ENCODE measurements at regions not wholly inside any gene's neighbourhood (a gene's known extent, or its start where the extent isn't known, plus 50 kb on each side); places are given as distances from the start of the nearest gene placed in this dataset.

DNA sequence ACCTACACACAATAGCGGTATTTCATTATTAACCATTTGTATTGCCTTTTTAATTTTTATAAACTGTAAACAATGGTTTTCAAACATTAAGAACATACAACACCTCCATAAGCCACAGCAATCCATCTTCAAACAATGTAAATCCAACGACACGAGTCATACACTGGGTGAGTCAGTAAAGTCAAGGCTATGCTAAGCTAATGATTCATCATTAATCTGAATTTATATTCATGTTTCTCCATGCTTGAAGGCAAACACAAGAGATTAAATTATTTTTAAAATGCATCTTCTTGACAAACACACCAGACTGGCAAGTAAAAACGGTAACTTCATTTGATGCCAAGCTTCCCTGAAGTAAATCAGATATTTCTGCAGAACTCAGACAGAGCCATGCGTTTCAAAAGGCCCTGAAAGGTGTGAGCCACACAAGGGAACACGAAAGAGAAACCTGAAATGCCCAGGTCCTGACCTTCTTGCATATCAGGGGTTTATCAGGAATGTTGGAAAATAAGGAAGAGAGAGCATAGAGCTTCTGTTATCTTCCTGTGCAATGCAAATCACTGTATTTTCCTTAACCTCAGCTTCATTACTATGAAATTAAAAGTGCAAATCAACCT lies 162.5 kb downstream of the ALDH8A1 start:
- Mint-ChIP-seq H3K27ac (ENCODE audit: unreplicated experiment) (no peak overlapping the region), H3K36me3 (ENCODE audit: insufficient read depth, unreplicated experiment) (no peaks in the 10 kb centered on the region), H3K9me3 (ENCODE audit: low read depth, unreplicated experiment) (peaks cover 11% of the 10 kb centered on the region), H3K27me3 (ENCODE audit: unreplicated experiment) (no peaks in the 10 kb centered on the region), H3K4me3 (ENCODE audit: low read depth, unreplicated experiment) (no peak overlapping the region), H3K4me1 (ENCODE audit: low read depth, unreplicated experiment) (peaks cover 16% of the 10 kb centered on the region)
- peak; percentile 9 for DNase-seq
- TF ChIP-seq CTCF (IDR thresholded peaks at IDR 0.05; ENCODE audit: unreplicated experiment): no peak
- intact Hi-C loops (cut with micrococcal nuclease; ENCODE audit: unreplicated experiment): no loop called here
- CTCF ChIA-PET: no interaction called here
- BruUV-seq (replicated peaks): no TSS peak

GRCh38 chr6:134784336-134784735 lies 165.6 kb downstream of the ALDH8A1 start:
- Mint-ChIP-seq H3K27me3 (ENCODE audit: unreplicated experiment) (no peaks in the 10 kb centered on the region), H3K27ac (ENCODE audit: unreplicated experiment) (no peak overlapping the region), H3K36me3 (ENCODE audit: insufficient read depth, unreplicated experiment) (no peaks in the 10 kb centered on the region), H3K4me1 (ENCODE audit: low read depth, unreplicated experiment) (peaks cover 16% of the 10 kb centered on the region), H3K4me3 (ENCODE audit: low read depth, unreplicated experiment) (no peak overlapping the region), H3K9me3 (ENCODE audit: low read depth, unreplicated experiment) (peaks cover 4% of the 10 kb centered on the region)
- TF ChIP-seq CTCF (IDR thresholded peaks at IDR 0.05; ENCODE audit: unreplicated experiment): no peak
- intact Hi-C loops (cut with micrococcal nuclease; ENCODE audit: unreplicated experiment): no loop called here
- CTCF ChIA-PET: no interaction called here
- no TSS peak for BruUV-seq (replicated peaks)
- DNase-seq: no peak

- H3K4me1 Mint-ChIP-seq (ENCODE audit: low read depth, unreplicated experiment): no peaks in the 10 kb centered on the region
- no peak overlapping the region for H3K27ac Mint-ChIP-seq (ENCODE audit: unreplicated experiment)
- intact Hi-C loops (cut with micrococcal nuclease; ENCODE audit: unreplicated experiment): no loop called here
- CTCF ChIA-PET: interaction anchor here (0.6 kb wide), 1 partner anchor 385 kb away, joined by 3 read pairs; no protein-coding TSS in a partner anchor
- BruUV-seq (replicated peaks): no TSS peak
- no peak for DNase-seq
- H3K36me3 Mint-ChIP-seq (ENCODE audit: insufficient read depth, unreplicated experiment): no peaks in the 10 kb centered on the region
- no peaks in the 10 kb centered on the region for H3K27me3 Mint-ChIP-seq (ENCODE audit: unreplicated experiment)
- TF ChIP-seq CTCF (IDR thresholded peaks at IDR 0.05; ENCODE audit: unreplicated experiment): no peak
- peaks cover 4% of the 10 kb centered on the region for H3K9me3 Mint-ChIP-seq (ENCODE audit: low read depth, unreplicated experiment)
- no peak overlapping the region for H3K4me3 Mint-ChIP-seq (ENCODE audit: low read depth, unreplicated experiment)
Observed at GRCh38 chr6:134778431-134778830, 171.5 kb downstream of the ALDH8A1 start.

DNA sequence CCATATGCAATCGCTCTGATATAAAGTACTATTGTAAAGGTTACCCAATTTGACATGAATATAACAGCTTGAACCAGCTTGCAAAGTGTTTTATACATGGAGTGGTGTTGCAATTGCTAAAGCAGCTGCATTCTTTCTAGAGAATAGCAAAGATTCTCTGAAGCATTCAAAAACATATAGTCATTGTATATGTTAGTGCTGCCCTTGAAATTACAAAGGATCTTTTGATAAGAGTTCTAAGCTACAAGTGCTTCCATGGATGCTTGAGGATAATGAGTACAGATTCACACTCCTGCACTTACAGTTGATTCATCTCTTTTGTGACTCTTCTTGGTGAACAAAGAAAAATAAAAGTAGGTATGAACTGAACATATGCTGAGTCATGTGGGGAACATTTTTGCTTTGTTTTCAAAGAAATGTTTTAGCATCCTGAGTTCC lies 175.7 kb downstream of the ALDH8A1 start:
- H3K4me3 Mint-ChIP-seq (ENCODE audit: low read depth, unreplicated experiment): no peak overlapping the region
- BruUV-seq (replicated peaks): no TSS peak
- CTCF ChIA-PET: no interaction called here

More for the DNA sequence above, 175.7 kb downstream of the ALDH8A1 start:
- H3K27ac Mint-ChIP-seq (ENCODE audit: unreplicated experiment): no peak overlapping the region
- H3K9me3 Mint-ChIP-seq (ENCODE audit: low read depth, unreplicated experiment): no peaks in the 10 kb centered on the region
- intact Hi-C loops (cut with micrococcal nuclease; ENCODE audit: unreplicated experiment): no loop called here
- no peaks in the 10 kb centered on the region for H3K27me3 Mint-ChIP-seq (ENCODE audit: unreplicated experiment)
- TF ChIP-seq CTCF (IDR thresholded peaks at IDR 0.05; ENCODE audit: unreplicated experiment): no peak
- no peaks in the 10 kb centered on the region for H3K36me3 Mint-ChIP-seq (ENCODE audit: insufficient read depth, unreplicated experiment)
- DNase-seq: no peak
- no peaks in the 10 kb centered on the region for H3K4me1 Mint-ChIP-seq (ENCODE audit: low read depth, unreplicated experiment)
